ENCODE measurements at regions not wholly inside any gene's neighbourhood (a gene's known extent, or its start where the extent isn't known, plus 50 kb on each side); places are given as distances from the start of the nearest gene placed in this dataset.

DNA sequence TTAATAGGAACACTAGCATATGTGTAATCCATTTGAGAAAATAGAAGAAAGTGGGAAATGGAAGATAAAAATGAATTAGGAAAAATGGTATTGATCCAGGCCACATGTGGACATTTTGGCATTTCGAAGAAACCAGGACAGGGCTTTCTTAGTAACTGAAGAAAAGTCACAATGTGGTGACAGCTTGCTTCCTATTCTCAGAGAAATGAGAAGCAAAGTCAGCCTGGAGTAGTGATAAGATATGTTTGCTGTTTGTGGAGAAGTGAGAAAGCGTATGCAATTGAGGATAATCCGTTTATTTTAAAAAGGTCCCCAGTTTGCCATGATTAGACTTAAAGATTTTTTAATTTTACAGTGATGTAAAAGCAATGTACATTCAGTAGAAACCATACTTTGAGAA is 127.9 kb downstream of the SLITRK6 start:
- ATAC-seq (ENCODE audit: low read depth) (no peak), DNase-seq (no peak)
- Histone ChIP-seq H4K20me1 (ENCODE audit: insufficient read depth, low read length) (no peaks in the 10 kb centered on the region), H3K4me1 (ENCODE audit: control insufficient read depth, insufficient read depth, low read length) (no peaks in the 10 kb centered on the region; the same call in 1 of the 2 replicates), H3K4ac (ENCODE audit: low read depth, low read length) (no peak overlapping the region), H3K18ac (ENCODE audit: low read depth, low read length) (no peak overlapping the region), H2AK5ac (ENCODE audit: low read depth, low read length) (no peak overlapping the region), H2BK20ac (ENCODE audit: low read depth, low read length) (no peak overlapping the region), H3K23ac (ENCODE audit: low read depth, low read length) (no peak overlapping the region), H2BK120ac (ENCODE audit: low read depth, low read length) (no peak overlapping the region), H3K27me3 (ENCODE audit: control insufficient read depth, insufficient read depth, low read length) (no peaks in the 10 kb centered on the region), H3K27ac (ENCODE audit: insufficient read depth, low read length) (no peak overlapping the region), H3K79me1 (ENCODE audit: low read depth in 1 of 2, low read length in 2 of 2) (no peaks in the 10 kb centered on the region), H3K9me1 (ENCODE audit: insufficient read depth, low read length) (no peaks in the 10 kb centered on the region), H3K9me3 (ENCODE audit: control insufficient read depth, insufficient read depth, low read length) (peaks cover 6% of the 10 kb centered on the region), H4K91ac (ENCODE audit: insufficient read depth, low read depth, low read length) (no peak overlapping the region), H2AFZ (replicated peaks; ENCODE audit: low read length, poor library complexity) (no peak overlapping the region), H4K5ac (ENCODE audit: low read depth, low read length) (no peak overlapping the region), H3K56ac (ENCODE audit: extremely low read depth, insufficient read depth, low read length) (no peak overlapping the region), H3K14ac (replicated peaks; ENCODE audit: low read depth, low read length) (no peak overlapping the region), H2BK15ac (ENCODE audit: low read depth, low read length) (no peak overlapping the region), H2AK9ac (replicated peaks; ENCODE audit: low read depth, low read length, poor library complexity) (no peak overlapping the region), H4K8ac (ENCODE audit: low read depth in 2 of 2, low read length in 2 of 2) (no peak overlapping the region), H3K4me2 (ENCODE audit: low read depth, low read length) (no peak overlapping the region), H2BK5ac (ENCODE audit: low read depth, low read length, poor library complexity, severe bottlenecking) (no peak overlapping the region), H3K36me3 (ENCODE audit: control insufficient read depth, insufficient read depth, low read length) (no peaks in the 10 kb centered on the region), H3K4me3 (ENCODE audit: insufficient read depth, low read depth, low read length) (no peak overlapping the region), H3K9ac (ENCODE audit: low read depth, low read length) (no peak overlapping the region)
- intact Hi-C loops (cut with micrococcal nuclease) (no loop called here), dilution Hi-C loops (cut with HindIII; ENCODE audit: low sequenced_read_pairs, unreplicated experiment) (no loop called here), in situ Hi-C loops (cut with MboI; ENCODE audit: low sequenced_read_pairs) (no loop called here)
- TF ChIP-seq MXI1 (IDR thresholded peaks at IDR 0.05; ENCODE audit: borderline replicate concordance, low read depth, low read length) (no peak), MAZ (IDR thresholded peaks at IDR 0.05; ENCODE audit: borderline replicate concordance, low read depth, low read length) (no peak), MAFK (IDR thresholded peaks at IDR 0.05; ENCODE audit: low read depth, low read length) (no peak), CHD1 (IDR thresholded peaks at IDR 0.05; ENCODE audit: low read depth, low read length) (no peak), RAD21 (IDR thresholded peaks at IDR 0.05; ENCODE audit: low read length) (no peak), CTCF (conservative IDR thresholded peaks at IDR 0.05; ENCODE audit: low read depth, low read length) (no peak), FOS (IDR thresholded peaks at IDR 0.05; ENCODE audit: low read depth, low read length) (no peak), RFX5 (IDR thresholded peaks at IDR 0.05; ENCODE audit: low read depth, low read length) (no peak), CEBPB (IDR thresholded peaks at IDR 0.05; ENCODE audit: low read depth, low read length) (no peak), POLR2A (IDR thresholded peaks at IDR 0.05; ENCODE audit: low read depth, low read length) (no peak), RCOR1 (IDR thresholded peaks at IDR 0.05; ENCODE audit: insufficient replicate concordance, low read length) (no peak), BHLHE40 (IDR thresholded peaks at IDR 0.05; ENCODE audit: low read depth, low read length) (no peak), SMC3 (IDR thresholded peaks at IDR 0.05; ENCODE audit: low read depth, low read length) (no peak), NFE2L2 (IDR thresholded peaks at IDR 0.05; ENCODE audit: low read depth, low read length) (no peak)
- TF ChIP-seq, protein P1, sequence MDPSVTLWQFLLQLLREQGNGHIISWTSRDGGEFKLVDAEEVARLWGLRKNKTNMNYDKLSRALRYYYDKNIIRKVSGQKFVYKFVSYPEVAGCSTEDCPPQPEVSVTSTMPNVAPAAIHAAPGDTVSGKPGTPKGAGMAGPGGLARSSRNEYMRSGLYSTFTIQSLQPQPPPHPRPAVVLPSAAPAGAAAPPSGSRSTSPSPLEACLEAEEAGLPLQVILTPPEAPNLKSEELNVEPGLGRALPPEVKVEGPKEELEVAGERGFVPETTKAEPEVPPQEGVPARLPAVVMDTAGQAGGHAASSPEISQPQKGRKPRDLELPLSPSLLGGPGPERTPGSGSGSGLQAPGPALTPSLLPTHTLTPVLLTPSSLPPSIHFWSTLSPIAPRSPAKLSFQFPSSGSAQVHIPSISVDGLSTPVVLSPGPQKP (IDR thresholded peaks at IDR 0.05; ENCODE audit: borderline replicate concordance, low read depth, low read length) = no peak
- TF ChIP-seq, protein P2, sequence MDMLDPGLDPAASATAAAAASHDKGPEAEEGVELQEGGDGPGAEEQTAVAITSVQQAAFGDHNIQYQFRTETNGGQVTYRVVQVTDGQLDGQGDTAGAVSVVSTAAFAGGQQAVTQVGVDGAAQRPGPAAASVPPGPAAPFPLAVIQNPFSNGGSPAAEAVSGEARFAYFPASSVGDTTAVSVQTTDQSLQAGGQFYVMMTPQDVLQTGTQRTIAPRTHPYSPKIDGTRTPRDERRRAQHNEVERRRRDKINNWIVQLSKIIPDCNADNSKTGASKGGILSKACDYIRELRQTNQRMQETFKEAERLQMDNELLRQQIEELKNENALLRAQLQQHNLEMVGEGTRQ (IDR thresholded peaks at IDR 0.05; ENCODE audit: low read depth, low read length) = no peak
- POLR2A ChIA-PET (ENCODE audit: unreplicated experiment) = no interaction called here
- BruUV-seq (replicated peaks) = no TSS peak
- CTCF ChIA-PET = no interaction called here
- WGBS, 2 experiments (ENCODE audit: extremely low coverage in 2 of 2, insufficient read length in 1 of 2) = 86% methylated on average over 1 of the region's 3 CpGs; no CpG with 5 or more reads in 1 of the 2 experiments

Data from IMR-90 (cell line).